ENCODE measurements at regions not wholly inside any gene's neighbourhood (a gene's known extent, or its start where the extent isn't known, plus 50 kb on each side); places are given as distances from the start of the nearest gene placed in this dataset.
"Not testable (repeated sequence)": the region's sequence is repeated elsewhere in the genome, so short reads cannot be mapped to it uniquely, and the experiment has no call there.

- TF ChIP-seq, protein P1, sequence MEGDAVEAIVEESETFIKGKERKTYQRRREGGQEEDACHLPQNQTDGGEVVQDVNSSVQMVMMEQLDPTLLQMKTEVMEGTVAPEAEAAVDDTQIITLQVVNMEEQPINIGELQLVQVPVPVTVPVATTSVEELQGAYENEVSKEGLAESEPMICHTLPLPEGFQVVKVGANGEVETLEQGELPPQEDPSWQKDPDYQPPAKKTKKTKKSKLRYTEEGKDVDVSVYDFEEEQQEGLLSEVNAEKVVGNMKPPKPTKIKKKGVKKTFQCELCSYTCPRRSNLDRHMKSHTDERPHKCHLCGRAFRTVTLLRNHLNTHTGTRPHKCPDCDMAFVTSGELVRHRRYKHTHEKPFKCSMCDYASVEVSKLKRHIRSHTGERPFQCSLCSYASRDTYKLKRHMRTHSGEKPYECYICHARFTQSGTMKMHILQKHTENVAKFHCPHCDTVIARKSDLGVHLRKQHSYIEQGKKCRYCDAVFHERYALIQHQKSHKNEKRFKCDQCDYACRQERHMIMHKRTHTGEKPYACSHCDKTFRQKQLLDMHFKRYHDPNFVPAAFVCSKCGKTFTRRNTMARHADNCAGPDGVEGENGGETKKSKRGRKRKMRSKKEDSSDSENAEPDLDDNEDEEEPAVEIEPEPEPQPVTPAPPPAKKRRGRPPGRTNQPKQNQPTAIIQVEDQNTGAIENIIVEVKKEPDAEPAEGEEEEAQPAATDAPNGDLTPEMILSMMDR (IDR thresholded peaks at IDR 0.05; ENCODE audit: low read depth, low read length) = not testable (repeated sequence)
- TF ChIP-seq EZH2phosphoT487 (IDR thresholded peaks at IDR 0.05; ENCODE audit: low read depth) = not testable (repeated sequence)
These were observed 828.5 kb upstream of the CDH6 start for GRCh38 chr5:30365031-30365430.

Measured in OCI-LY3 (cell line).